SK-N-SH treated with all-trans-retinoic acid at 6 μM for 48 hours (cell line): ENCODE measurements at regions not wholly inside any gene's neighbourhood (a gene's known extent, or its start where the extent isn't known, plus 50 kb on each side); places are given as distances from the start of the nearest gene placed in this dataset.

Source experiments
- ATAC-seq: fragments of 200-7000 bp; cut with Tn5 transposase; 3 replicates; pipeline ENCODE4 v1.9.1; 2020; ENCODE audit warnings: mild to moderate bottlenecking, moderate library complexity
- ARNTL ChIP-seq: fragments of 450-650 bp; formaldehyde crosslinking; IDR thresholded peaks from 2 replicates; pipeline ENCODE4 v1.5.0; 2020; ENCODE audit warnings: low read depth, mild to moderate bottlenecking, moderate library complexity, borderline replicate concordance
- BACH2 ChIP-seq: fragments of 250-450 bp; sonication (Bioruptor Pico); IDR thresholded peaks from 2 replicates; pipeline ENCODE4 v1.9.0; 2021; ENCODE audit warnings: mild to moderate bottlenecking, borderline replicate concordance
- CREB5 ChIP-seq: fragments of 250-450 bp; sonication (Bioruptor Pico); IDR thresholded peaks from 2 replicates; pipeline ENCODE4 v1.5.1; 2020; ENCODE audit warnings: low read depth, mild to moderate bottlenecking, moderate library complexity
- CSDC2 ChIP-seq: fragments of 250-450 bp; sonication (Bioruptor Pico); IDR thresholded peaks from 2 replicates; pipeline ENCODE4 v1.5.0; 2020; ENCODE audit warnings: mild to moderate bottlenecking, moderate library complexity
- ESRRG ChIP-seq: fragments of 250-450 bp; sonication (Bioruptor Pico); IDR thresholded peaks from 2 replicates; pipeline ENCODE4 v1.6.1; 2021; ENCODE audit warnings: mild to moderate bottlenecking
- GLIS3 ChIP-seq: fragments of 250-450 bp; sonication (Bioruptor Pico); IDR thresholded peaks from 2 replicates; pipeline ENCODE4 v1.5.0; 2020; ENCODE audit warnings: mild to moderate bottlenecking, moderate library complexity
- ISL1 ChIP-seq: fragments of 250-450 bp; sonication (Bioruptor Pico); IDR thresholded peaks from 2 replicates; pipeline ENCODE4 v2.1.2; 2022; ENCODE audit warnings: mild to moderate bottlenecking, moderate library complexity
- PATZ1 ChIP-seq: fragments of 250-450 bp; sonication (Bioruptor Pico); IDR thresholded peaks from 2 replicates; pipeline ENCODE4 v1.8.0; 2020; ENCODE audit warnings: mild to moderate bottlenecking, moderate library complexity, borderline replicate concordance
- POU6F1 ChIP-seq: fragments of 250-450 bp; sonication (Bioruptor Pico); IDR thresholded peaks from 2 replicates; pipeline ENCODE4 v1.8.0; 2021; ENCODE audit warnings: low read depth, mild to moderate bottlenecking, moderate library complexity, borderline replicate concordance
- PPARA ChIP-seq: fragments of 250-450 bp; sonication (Bioruptor Pico); IDR thresholded peaks from 2 replicates; pipeline ENCODE4 v1.5.0; 2020; ENCODE audit warnings: mild to moderate bottlenecking, borderline replicate concordance
- RARB ChIP-seq: fragments of 250-450 bp; sonication (Bioruptor Pico); IDR thresholded peaks from 2 replicates; pipeline ENCODE4 v1.8.0; 2021; ENCODE audit warnings: mild to moderate bottlenecking, moderate library complexity
- SNAI2 ChIP-seq: fragments of 250-450 bp; sonication (Bioruptor Pico); IDR thresholded peaks from 2 replicates; pipeline ENCODE4 v1.5.0; 2020; ENCODE audit warnings: mild to moderate bottlenecking, moderate library complexity
- TCF4 ChIP-seq: fragments of 250-450 bp; sonication (Bioruptor Pico); IDR thresholded peaks from 2 replicates; pipeline ENCODE4 v1.8.0; 2021; ENCODE audit warnings: mild to moderate bottlenecking, moderate library complexity, borderline replicate concordance
- TOX ChIP-seq: fragments of 250-450 bp; sonication (Bioruptor Pico); IDR thresholded peaks from 2 replicates; pipeline ENCODE4 v1.8.0; 2021; ENCODE audit warnings: mild to moderate bottlenecking, moderate library complexity, borderline replicate concordance
- TSHZ2 ChIP-seq: fragments of 250-450 bp; sonication (Bioruptor Pico); IDR thresholded peaks from 2 replicates; pipeline ENCODE4 v1.5.0; 2020; ENCODE audit warnings: mild to moderate bottlenecking, moderate library complexity
- ZC3H10 ChIP-seq: fragments of 250-450 bp; sonication (Bioruptor Pico); IDR thresholded peaks from 2 replicates; pipeline ENCODE4 v1.5.1; 2021; ENCODE audit warnings: mild to moderate bottlenecking, moderate library complexity
- ZFP3 ChIP-seq: fragments of 250-450 bp; sonication (Bioruptor Pico); IDR thresholded peaks from 2 replicates; pipeline ENCODE4 v1.5.0; 2020; ENCODE audit warnings: mild to moderate bottlenecking, moderate library complexity
- ZFP30 ChIP-seq: fragments of 450-650 bp; formaldehyde crosslinking; IDR thresholded peaks from 2 replicates; pipeline ENCODE4 v1.5.0; 2022; ENCODE audit warnings: mild to moderate bottlenecking, moderate library complexity
- ZNF565 ChIP-seq: fragments of 450-650 bp; formaldehyde crosslinking; conservative IDR thresholded peaks from 2 replicates; pipeline ENCODE4 v1.5.0; 2020; ENCODE audit warnings: low read depth, mild to moderate bottlenecking, moderate library complexity
- ZNF8 ChIP-seq: fragments of 450-650 bp; formaldehyde crosslinking; IDR thresholded peaks from 2 replicates; pipeline ENCODE4 v1.5.0; 2020; ENCODE audit warnings: mild to moderate bottlenecking, moderate library complexity

- TF ChIP-seq PPARA (CRISPR knock-in tag) (no peak), ESRRG (CRISPR knock-in tag) (no peak)
- ATAC-seq = no peak
These were observed 721.4 kb downstream of the NSUN3 start for GRCh38 chr3:94784274-94784673.

- no peak for ATAC-seq
- no peak for TF ChIP-seq ZFP30 (CRISPR knock-in tag)
- no peak for TF ChIP-seq ZC3H10 (CRISPR knock-in tag)
- no peak for TF ChIP-seq POU6F1 (CRISPR knock-in tag)
- no peak for TF ChIP-seq RARB (CRISPR knock-in tag)
- no peak for TF ChIP-seq ZFP3 (CRISPR knock-in tag)
- no peak for TF ChIP-seq ISL1 (CRISPR knock-in tag)
These were observed 724.2 kb downstream of the NSUN3 start for GRCh38 chr3:94787066-94787465.

- ATAC-seq = no peak
These were observed 724.9 kb downstream of the NSUN3 start for GRCh38 chr3:94787734-94788270.

GRCh38 chr3:94794563-94794962 is 731.7 kb downstream of the NSUN3 start:
- no peak for ATAC-seq
- no peak for TF ChIP-seq ISL1 (CRISPR knock-in tag)

More at GRCh38 chr3:94787734-94788270, 724.9 kb downstream of the NSUN3 start:
- TF ChIP-seq ZC3H10 (CRISPR knock-in tag) (no peak), ZNF8 (CRISPR knock-in tag) (no peak), RARB (CRISPR knock-in tag) (no peak), TCF4 (no peak), PATZ1 (CRISPR knock-in tag) (no peak), SNAI2 (no peak), ZFP30 (CRISPR knock-in tag) (no peak), BACH2 (CRISPR knock-in tag) (no peak), GLIS3 (no peak), ARNTL (CRISPR knock-in tag) (no peak), ESRRG (CRISPR knock-in tag) (no peak), CREB5 (CRISPR knock-in tag) (no peak)

- TF ChIP-seq ISL1 (CRISPR knock-in tag) (no peak), POU6F1 (CRISPR knock-in tag) (no peak), RARB (CRISPR knock-in tag) (no peak)
- ATAC-seq = no peak
These were observed 736.7 kb downstream of the NSUN3 start for GRCh38 chr3:94799420-94800060.

GRCh38 chr3:94811836-94812235 is 749.0 kb downstream of the NSUN3 start:
- no peak for ATAC-seq
- TF ChIP-seq TSHZ2 (CRISPR knock-in tag) = no peak
- no peak for TF ChIP-seq SNAI2
- TF ChIP-seq ARNTL (CRISPR knock-in tag) = no peak
- TF ChIP-seq TOX (CRISPR knock-in tag) = no peak
- TF ChIP-seq ZFP3 (CRISPR knock-in tag) = no peak
- no peak for TF ChIP-seq POU6F1 (CRISPR knock-in tag)
- TF ChIP-seq ESRRG (CRISPR knock-in tag) = no peak
- no peak for TF ChIP-seq ZFP30 (CRISPR knock-in tag)
- TF ChIP-seq ZC3H10 (CRISPR knock-in tag) = no peak
- TF ChIP-seq ZNF565 = no peak
- no peak for TF ChIP-seq ZNF8 (CRISPR knock-in tag)
- no peak for TF ChIP-seq TCF4
- no peak for TF ChIP-seq CSDC2
- TF ChIP-seq ISL1 (CRISPR knock-in tag) = no peak
